Activated CD4-positive, alpha-beta T cell treated with anti-CD3 and anti-CD28 coated beads, Interleukin-2, amount 50 U/mL, for 24 hours (primary cell): ENCODE measurements at regions not wholly inside any gene's neighbourhood (a gene's known extent, or its start where the extent isn't known, plus 50 kb on each side); places are given as distances from the start of the nearest gene placed in this dataset.

Experiments
- DNase-seq, 2 donors: peaks; one replicate each; pipeline ENCODE4 v3.0.0-alpha.2; 2020; ENCODE audit warnings: low read depth in 1 of 2, low spot score in 1 of 2

DNA sequence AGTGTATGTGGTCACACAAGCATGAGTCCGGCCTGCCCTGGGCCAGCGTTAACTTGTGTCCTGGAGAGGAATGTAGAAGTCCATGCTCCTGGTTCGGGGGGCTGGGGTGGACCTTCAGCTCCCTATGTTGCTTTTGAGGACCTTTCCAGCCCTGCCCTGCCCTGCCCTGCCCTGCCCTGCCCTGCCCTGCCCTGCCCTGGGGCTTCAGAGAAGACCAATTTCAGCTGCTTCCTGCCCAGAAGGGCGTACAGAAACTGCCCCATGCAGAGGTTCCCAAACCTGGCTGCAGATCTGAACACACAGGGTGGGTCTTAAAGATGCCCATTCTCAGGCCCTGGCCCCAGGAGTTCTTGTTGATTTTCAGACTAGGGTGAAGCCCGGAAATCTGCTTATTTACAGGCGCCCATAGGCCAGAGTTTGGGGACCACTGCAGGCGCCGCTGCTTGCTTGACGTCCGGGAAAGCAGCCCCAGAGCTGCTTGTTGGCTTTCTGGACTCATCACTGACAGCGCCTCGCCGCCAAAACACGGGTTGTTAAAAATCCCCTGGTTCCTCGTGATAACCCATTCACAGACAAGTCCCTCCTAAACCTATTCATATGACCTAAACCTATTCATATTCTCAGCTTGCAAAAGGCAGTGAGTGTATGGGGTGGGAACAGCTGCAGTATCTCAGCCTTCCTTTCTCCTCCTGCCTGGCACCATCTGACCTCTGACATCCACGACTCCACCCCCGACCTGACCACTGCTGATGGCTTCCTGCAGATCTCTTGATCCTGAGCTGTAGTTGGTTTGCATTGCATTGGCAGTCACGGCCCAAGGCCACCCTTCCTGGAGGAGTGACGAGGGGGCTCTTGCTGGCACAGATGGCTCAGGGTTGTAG, 198.3 kb downstream of the GLI2 start:
- no peak for DNase-seq

DNA sequence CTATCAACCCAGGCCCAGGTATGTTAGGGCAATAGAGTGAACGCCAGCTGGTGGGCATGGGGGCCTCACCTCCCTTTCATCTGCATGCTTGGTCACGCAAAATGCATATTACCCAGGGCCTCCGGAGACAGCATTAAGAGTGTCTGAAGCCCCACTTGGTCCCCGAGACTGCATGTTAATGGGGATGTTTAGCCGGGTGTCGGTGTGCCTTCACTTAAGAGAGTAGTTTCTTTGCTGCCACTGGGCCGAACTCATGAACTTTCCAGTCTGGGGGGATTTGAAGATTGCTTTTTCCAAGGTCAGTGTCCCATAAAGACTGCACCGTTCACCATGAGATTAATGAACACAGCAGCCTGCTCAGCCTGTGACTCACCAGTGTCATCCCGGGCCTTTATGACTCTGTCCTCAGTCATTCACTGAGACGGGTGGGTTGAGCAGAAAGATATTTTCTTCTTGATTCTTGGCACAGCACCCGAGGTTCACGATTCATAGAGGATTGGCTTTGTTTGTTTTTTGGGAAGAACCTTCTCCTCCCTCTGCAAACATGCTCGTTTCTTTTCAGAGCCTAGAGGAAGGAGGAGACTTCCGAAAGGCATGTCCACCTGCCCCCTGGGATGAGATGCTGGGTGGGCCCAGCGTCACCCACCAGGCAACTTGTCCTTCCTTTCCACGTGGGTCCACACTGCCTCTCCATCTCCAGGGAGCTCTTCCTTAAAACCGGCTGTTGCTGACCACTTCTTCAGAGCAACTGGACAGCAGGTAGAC, 199.1 kb downstream of the GLI2 start:
- no peak for DNase-seq

- no peak for DNase-seq
Measured at GRCh38 chr2:120935339-120936313, 200.0 kb downstream of the GLI2 start.

DNA sequence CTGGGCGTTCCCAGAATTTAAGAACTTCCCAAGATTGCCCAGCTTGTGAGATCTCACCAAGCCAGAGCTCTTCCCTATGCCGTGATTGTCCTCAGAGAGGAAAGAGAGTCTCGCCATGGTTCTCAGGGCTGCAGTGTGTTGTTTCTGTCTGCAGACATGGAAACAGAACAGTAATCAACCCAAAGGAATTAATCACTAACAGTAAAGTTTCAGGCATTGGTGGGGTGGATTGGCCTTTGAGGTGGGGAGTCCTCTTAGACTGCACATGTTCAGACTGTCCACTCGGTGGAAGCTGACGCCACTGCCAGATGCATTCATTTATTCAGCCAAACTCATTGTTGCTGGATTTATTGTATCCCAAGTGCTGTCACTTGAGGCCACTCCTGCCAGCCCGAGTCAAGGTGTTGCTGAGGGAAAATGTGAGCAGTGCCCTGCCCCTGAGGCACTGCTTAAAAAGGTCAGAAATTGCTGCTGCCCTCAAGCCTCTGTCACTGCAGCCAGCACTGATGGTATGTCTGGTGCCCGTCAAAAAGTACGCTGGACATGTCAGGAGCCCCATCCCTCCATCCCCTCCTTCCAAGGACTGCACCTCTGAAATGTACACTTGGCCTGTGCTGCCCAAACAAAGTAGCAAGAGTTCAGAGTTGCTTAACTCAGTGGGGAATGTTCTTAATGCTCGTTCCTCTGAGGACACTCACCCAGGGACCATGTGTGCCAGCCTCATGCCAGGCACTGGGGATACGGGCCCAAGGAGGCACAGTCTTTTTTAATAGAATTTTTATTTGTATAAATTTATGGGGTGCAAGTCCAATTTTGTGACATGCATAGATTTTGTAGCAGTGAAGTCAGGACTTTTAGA, 201.0 kb downstream of the GLI2 start:
- no peak for DNase-seq

GRCh38 chr2:120937686-120938044, 202.0 kb downstream of the GLI2 start:
- DNase-seq = no peak

- DNase-seq = no peak
Measured at GRCh38 chr2:120938045-120938771, 202.5 kb downstream of the GLI2 start.

- DNase-seq = no peak
Measured at GRCh38 chr2:120939595-120940318, 204.1 kb downstream of the GLI2 start.

DNA sequence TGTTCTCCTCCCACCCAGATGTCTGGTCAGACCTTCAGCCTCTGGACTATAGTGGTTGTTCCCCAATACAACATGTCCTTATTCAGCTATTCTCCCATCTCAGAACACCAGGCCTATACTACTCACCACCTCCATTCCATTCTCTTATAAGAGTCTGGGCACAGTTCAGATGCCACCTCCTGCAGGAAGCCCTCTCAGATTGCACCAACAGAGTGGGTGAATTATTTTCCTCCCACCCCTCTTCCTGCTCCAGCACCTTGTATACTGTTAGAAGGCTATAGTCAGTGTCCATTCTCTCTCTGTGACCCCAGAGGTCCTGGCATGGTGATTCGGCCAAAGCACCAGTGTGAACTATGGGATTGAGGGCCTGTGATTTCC, 204.6 kb downstream of the GLI2 start:
- DNase-seq = no peak

DNA sequence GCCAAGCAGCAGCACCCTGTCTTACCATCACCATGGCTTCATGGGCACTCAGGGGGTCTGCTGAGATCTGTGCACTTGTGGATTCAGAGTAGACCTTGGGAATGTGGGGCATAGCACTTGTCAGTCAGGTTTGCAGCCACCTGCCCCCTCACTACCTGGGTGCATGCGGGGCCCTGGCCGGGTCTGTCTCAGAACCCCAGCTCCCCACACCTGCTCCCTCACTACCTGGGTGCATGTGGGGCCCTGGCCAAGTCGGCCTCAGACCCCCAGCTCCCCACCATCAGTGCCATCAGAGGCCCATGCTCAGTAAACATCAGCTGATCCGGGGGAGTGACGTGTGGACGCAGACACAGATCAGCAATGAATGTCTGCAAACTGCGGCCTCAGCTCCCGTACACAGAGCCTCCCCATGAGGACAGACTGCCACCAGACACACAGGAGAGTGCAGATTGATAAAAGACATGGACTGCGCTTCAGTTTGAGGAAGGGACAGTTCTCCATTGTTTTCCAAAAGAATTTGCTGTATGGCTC, 205.1 kb downstream of the GLI2 start:
- no peak for DNase-seq

DNA sequence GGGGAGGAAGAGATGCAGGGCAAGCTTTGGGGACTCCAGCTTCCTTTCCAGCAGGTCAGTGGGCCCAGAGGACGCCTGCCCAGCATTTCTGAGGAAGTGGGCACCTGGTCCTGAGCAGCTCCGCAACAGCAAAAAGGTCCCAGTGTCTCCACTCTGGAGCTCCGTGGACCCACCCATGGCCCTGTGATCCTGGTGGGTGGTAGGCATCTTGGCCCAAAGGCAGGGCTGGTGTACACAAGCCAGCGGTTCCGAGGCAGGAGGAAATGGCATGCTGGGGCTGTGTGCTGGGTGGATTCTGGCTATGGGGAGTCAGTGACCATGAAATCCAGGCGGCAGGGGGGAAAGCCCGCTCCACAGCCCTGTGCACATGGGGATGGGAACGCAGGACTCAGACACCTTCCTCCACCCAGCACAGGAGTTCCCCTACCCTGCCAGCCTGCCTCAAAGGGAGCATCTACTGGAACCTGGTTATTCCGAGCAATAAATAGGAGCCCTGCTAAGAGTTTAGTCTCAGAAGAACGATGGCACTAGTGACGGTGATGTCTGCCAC, 206.0 kb downstream of the GLI2 start:
- DNase-seq = no peak

DNA sequence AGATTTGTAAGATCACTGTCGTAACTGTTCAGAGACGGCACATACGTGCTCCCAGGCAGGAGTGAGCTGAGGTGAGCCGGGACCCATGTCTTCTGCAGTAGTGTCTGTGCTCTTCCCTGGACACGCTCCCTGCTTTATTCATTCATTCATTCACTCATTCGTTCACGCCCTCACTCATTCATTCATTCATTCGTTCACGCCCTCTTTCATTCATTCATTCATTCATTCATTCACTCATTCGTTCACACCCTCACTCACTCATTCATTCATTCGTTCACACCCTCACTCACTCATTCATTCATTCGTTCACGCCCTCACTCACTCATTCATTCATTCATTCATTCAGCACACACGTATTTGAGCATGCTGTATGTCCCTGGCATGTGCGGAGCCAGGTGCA, 207.0 kb downstream of the GLI2 start:
- DNase-seq = no peak

GRCh38 chr2:120943403-120944034, 207.9 kb downstream of the GLI2 start:
- no peak for DNase-seq

DNA sequence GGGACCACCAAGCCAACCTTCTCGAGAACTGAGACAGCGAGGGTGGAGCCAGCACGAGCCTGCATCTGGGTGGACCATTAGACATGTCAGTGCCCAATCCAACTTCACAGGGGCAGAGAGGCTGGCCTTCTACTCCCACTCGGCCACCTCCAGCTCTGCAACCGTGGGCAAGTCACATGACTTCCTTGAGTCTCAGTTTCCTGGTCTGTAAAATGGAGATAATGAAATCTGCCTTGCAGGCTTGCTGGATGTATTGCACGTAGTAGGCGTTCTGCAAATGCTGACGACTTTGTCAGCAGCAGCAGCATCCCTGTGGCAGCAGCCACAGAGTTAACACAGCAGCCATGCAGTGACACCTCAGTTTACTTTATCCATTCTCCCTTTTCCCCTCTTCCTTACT, 208.9 kb downstream of the GLI2 start:
- no peak for DNase-seq

DNA sequence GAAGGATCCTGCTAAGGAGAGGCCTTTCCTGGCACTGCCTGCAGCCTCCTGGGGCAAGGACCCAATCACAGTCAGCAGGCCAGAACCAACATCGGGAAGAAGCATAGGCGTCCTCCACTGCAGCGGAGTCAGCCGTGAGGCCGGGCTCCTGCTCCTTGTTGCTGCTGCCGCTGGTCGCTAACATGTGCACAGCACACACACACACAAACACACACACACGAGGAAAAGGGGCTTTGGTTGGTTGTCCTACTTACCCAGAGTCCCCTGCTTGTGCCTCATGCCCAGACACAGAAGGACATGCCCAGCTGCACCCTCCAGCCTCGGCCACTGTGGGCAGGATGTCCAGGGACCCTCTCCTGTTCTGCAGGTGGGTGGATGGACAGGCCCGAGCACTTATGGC, 209.4 kb downstream of the GLI2 start:
- no peak for DNase-seq

- no peak for DNase-seq
Measured at GRCh38 chr2:120945832-120946499, 210.3 kb downstream of the GLI2 start.

DNA sequence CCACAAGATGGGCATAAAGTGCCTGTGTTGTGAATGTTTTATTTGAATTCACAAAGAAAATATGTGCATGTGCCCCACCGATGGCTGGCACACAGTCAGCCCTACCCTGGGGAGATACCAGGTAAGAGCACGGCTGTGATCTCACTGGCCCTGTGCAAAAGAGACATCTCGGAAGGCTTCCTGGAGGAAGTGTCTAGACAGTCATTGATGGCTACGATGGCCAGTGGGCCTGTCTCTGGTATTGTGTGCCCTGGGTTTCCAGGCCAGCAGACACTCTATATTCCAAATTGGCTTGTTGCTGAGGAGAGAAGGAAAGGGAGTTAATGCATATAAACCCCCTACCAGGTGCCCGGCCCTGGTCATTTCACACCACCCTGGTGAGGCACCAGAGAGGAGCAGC, 211.7 kb downstream of the GLI2 start:
- no peak for DNase-seq

- DNase-seq = no peak
Measured at GRCh38 chr2:120947982-120948661, 212.5 kb downstream of the GLI2 start.
